PFSK-1 (cell line): ENCODE measurements at regions not wholly inside any gene's neighbourhood (a gene's known extent, or its start where the extent isn't known, plus 50 kb on each side); places are given as distances from the start of the nearest gene placed in this dataset.

Source experiments
- FOXP2 ChIP-seq: optimal IDR thresholded peaks from 2 replicates; pipeline ENCODE3; 2011; ENCODE audit warnings: borderline replicate concordance, control low read depth, inconsistent platforms; ENCODE audit not compliant: insufficient read depth; ENCODE audit errors: extremely low read length, extremely low read depth
- POLR2AphosphoS5 ChIP-seq: IDR thresholded peaks from 2 replicates; pipeline ENCODE4 v1.6.1; 2012; ENCODE audit warnings: low read depth, mild to moderate bottlenecking, control low read depth, low read length, moderate library complexity
- REST ChIP-seq, 2 experiments: IDR thresholded peaks; 2 replicates each; pipeline versions ENCODE4 v1.6.1 to v1.8.0; 2011 to 2012; ENCODE audit warnings: low read depth in 2 of 2, low read length in 2 of 2, control low read depth in 1 of 2, inconsistent platforms in 1 of 2, mild to moderate bottlenecking in 1 of 2, moderate library complexity in 1 of 2; ENCODE audit not compliant: insufficient read depth in 1 of 2
- SIN3A ChIP-seq: IDR thresholded peaks from 2 replicates; pipeline ENCODE4 v1.6.1; 2012; ENCODE audit warnings: mild to moderate bottlenecking, low read length, moderate library complexity, borderline replicate concordance; ENCODE audit not compliant: insufficient read depth
- TAF1 ChIP-seq: IDR thresholded peaks from 2 replicates; pipeline ENCODE4 v1.6.1; 2012; ENCODE audit warnings: low read length, control low read depth, borderline replicate concordance; ENCODE audit not compliant: insufficient read depth

- TF ChIP-seq SIN3A (no peak), TAF1 (no peak)
These were observed 227.2 kb upstream of the TMEM161B start for GRCh38 chr5:88495810-88496209.

GRCh38 chr5:88490874-88491273 is 222.2 kb upstream of the TMEM161B start:
- TF ChIP-seq SIN3A (no peak), FOXP2 (no peak)

- TF ChIP-seq POLR2AphosphoS5 (no peak), REST (IDR thresholded peaks at IDR 0.05; ENCODE audit: insufficient read depth in 1 of 2, low read depth in 2 of 2, low read length in 2 of 2) (no peak), FOXP2 (no peak), TAF1 (no peak), SIN3A (no peak)
These were observed 220.7 kb upstream of the TMEM161B start for GRCh38 chr5:88489364-88489763.

GRCh38 chr5:88488561-88488960 is 219.9 kb upstream of the TMEM161B start:
- no peak for TF ChIP-seq TAF1
- no peak for TF ChIP-seq REST (IDR thresholded peaks at IDR 0.05; ENCODE audit: insufficient read depth in 1 of 2, low read depth in 2 of 2, low read length in 2 of 2)
- TF ChIP-seq POLR2AphosphoS5: no peak
- no peak for TF ChIP-seq SIN3A
- no peak for TF ChIP-seq FOXP2

- TF ChIP-seq TAF1 (no peak), REST (IDR thresholded peaks at IDR 0.05; ENCODE audit: insufficient read depth in 1 of 2, low read depth in 2 of 2, low read length in 2 of 2) (no peak), POLR2AphosphoS5 (no peak), SIN3A (no peak), FOXP2 (no peak)
These were observed 219.5 kb upstream of the TMEM161B start for GRCh38 chr5:88488130-88488529.

GRCh38 chr5:88487066-88487465 is 218.4 kb upstream of the TMEM161B start:
- no peak for TF ChIP-seq TAF1

GRCh38 chr5:88486431-88486830 is 217.8 kb upstream of the TMEM161B start:
- no peak for TF ChIP-seq REST (IDR thresholded peaks at IDR 0.05; ENCODE audit: insufficient read depth in 1 of 2, low read depth in 2 of 2, low read length in 2 of 2)
- no peak for TF ChIP-seq TAF1
- no peak for TF ChIP-seq POLR2AphosphoS5
- no peak for TF ChIP-seq SIN3A
- TF ChIP-seq FOXP2: no peak
